HCT116 (cell line): ENCODE measurements at regions not wholly inside any gene's neighbourhood (a gene's known extent, or its start where the extent isn't known, plus 50 kb on each side); places are given as distances from the start of the nearest gene placed in this dataset.

Experiments used
- ATAC-seq: fragments of 200-7000 bp; cut with Tn5 transposase; 2 replicates; pipeline ENCODE4 v1.9.1; 2020; ENCODE audit warnings: mild to moderate bottlenecking, moderate library complexity
- BruUV-seq: library from RNA; stranded (reverse); fragments of 400-500 nt; replicated peaks from 2 replicates; lab custom pipeline; 2021; lab: Mats Ljungman, UMichigan
- CTCF ChIA-PET: fragments of 300-600 bp; sonication (Branson Sonifier 250); formaldehyde crosslinking; loops from one replicate; lab custom pipeline; 2021; ENCODE audit warnings: antibody characterized with exemption; lab: Charles Lee
- POLR2A ChIA-PET: fragments of 300-600, 350-600 bp; sonication (Branson Sonifier 250); formaldehyde crosslinking; loops from one replicate; lab custom pipeline; 2021; ENCODE audit warnings: antibody characterized with exemption; lab: Charles Lee
- RAD21 ChIA-PET, 2 experiments: fragments of 300-600 bp; sonication (Branson Sonifier 250); formaldehyde crosslinking; loops; one replicate each; lab custom pipeline; 2023; ENCODE audit warnings: low total read pairs in 2 of 2; ENCODE audit not compliant: uncharacterized antibody in 2 of 2, unreplicated experiment in 2 of 2, low non-redundant PET in 1 of 2; lab: Charles Lee
- DNase-seq: peaks from one replicate; pipeline ENCODE4 v3.0.0-alpha.2; 2010; ENCODE audit warnings: low read depth, low spot score
- H2AFZ ChIP-seq: fragments of 200-600 bp; shearing (Covaris generic), sonication (generic); 2 replicates; pipeline ENCODE4 v1.6.1; 2017; ENCODE audit warnings: low read depth, mixed run types, mixed read lengths, antibody characterized with exemption, low read length; ENCODE audit not compliant: poor library complexity, severe bottlenecking
- H3K27ac ChIP-seq: 2 replicates; pipeline ENCODE4 v1.5.1; 2012; ENCODE audit warnings: low read depth, low read length
- H3K27me3 ChIP-seq: fragments of 200-600 bp; sonication (generic); 2 replicates; pipeline ENCODE4 v1.6.1; 2016; ENCODE audit warnings: mixed run types, low read length, mixed read lengths; ENCODE audit not compliant: insufficient read depth
- H3K36me3 ChIP-seq, 2 experiments: fragments of 200-500 bp in 1 of 2; fragments of 200-600 bp in 1 of 2; sonication (Bioruptor generic) in 1 of 2; sonication (generic) in 1 of 2; 2 replicates each; pipeline versions ENCODE4 v1.5.1 to v1.6.1; 2014 to 2016; ENCODE audit warnings: low read length in 2 of 2, inconsistent platforms in 1 of 2, mixed read lengths in 1 of 2, mixed run types in 1 of 2; ENCODE audit not compliant: insufficient read depth in 2 of 2, control insufficient read depth in 1 of 2
- H3K4me1 ChIP-seq, 2 experiments: fragments of 200-600 bp in 1 of 2; sonication (generic) in 1 of 2; 2 replicates each; pipeline versions ENCODE4 v1.5.1 to v1.6.1; 2012 to 2017; ENCODE audit warnings: low read length in 2 of 2, inconsistent platforms in 1 of 2, mild to moderate bottlenecking in 1 of 2, mixed read lengths in 1 of 2, mixed run types in 1 of 2, moderate library complexity in 1 of 2; ENCODE audit not compliant: insufficient read depth in 2 of 2, control insufficient read depth in 1 of 2
- H3K4me2 ChIP-seq: fragments of 200-600 bp; sonication (generic); 2 replicates; pipeline ENCODE4 v1.6.1; 2017; ENCODE audit warnings: mixed run types, low read length, mixed read lengths
- H3K4me3 ChIP-seq, 2 experiments: fragments of 200-600 bp in 1 of 2; sonication (generic) in 1 of 2; replicated peaks in 1 of 2; 2 replicates each; pipeline ENCODE4 v1.5.1; 2011 to 2016; ENCODE audit warnings: low read length in 2 of 2, control low read depth in 1 of 2, low read depth in 1 of 2, mild to moderate bottlenecking in 1 of 2, mixed read lengths in 1 of 2, mixed run types in 1 of 2
- H3K79me2 ChIP-seq: fragments of 200-600 bp; sonication (generic); 2 replicates; pipeline ENCODE4 v1.6.1; 2017; ENCODE audit warnings: mild to moderate bottlenecking, mixed run types, low read length, moderate library complexity, mixed read lengths; ENCODE audit not compliant: insufficient read depth
- H3K9ac ChIP-seq: fragments of 200-600 bp; sonication (generic); 2 replicates; pipeline ENCODE4 v1.6.1; 2016; ENCODE audit warnings: low read length, mixed read lengths
- H3K9me2 ChIP-seq: fragments of 200-600 bp; sonication (generic), shearing (Covaris generic); 2 replicates; pipeline ENCODE4 v1.6.1; 2017; ENCODE audit warnings: mixed run types, mild to moderate bottlenecking, moderate library complexity; ENCODE audit not compliant: insufficient read depth
- H3K9me3 ChIP-seq, 2 experiments: fragments of 200-500 bp in 1 of 2; fragments of 200-600 bp in 1 of 2; sonication (Bioruptor generic) in 1 of 2; sonication (generic) in 1 of 2; 2 replicates each; pipeline ENCODE4 v1.6.1; 2014 to 2017; ENCODE audit warnings: low read length in 2 of 2, mixed read lengths in 2 of 2, inconsistent platforms in 1 of 2, low read depth in 1 of 2, mild to moderate bottlenecking in 1 of 2, mixed run types in 1 of 2, moderate library complexity in 1 of 2; ENCODE audit not compliant: control insufficient read depth in 1 of 2, insufficient read depth in 1 of 2
- H4K20me1 ChIP-seq: fragments of 200-600 bp; sonication (generic), shearing (Covaris generic); 2 replicates; pipeline ENCODE4 v1.6.1; 2017; ENCODE audit warnings: mixed run types, mild to moderate bottlenecking, moderate library complexity; ENCODE audit not compliant: insufficient read depth
- ATF3 ChIP-seq: IDR thresholded peaks from 2 replicates; pipeline ENCODE4 v1.6.1; 2012
- CEBPB ChIP-seq: IDR thresholded peaks from 2 replicates; pipeline ENCODE4 v1.6.1; 2012; ENCODE audit warnings: low read depth
- CTCF ChIP-seq, 3 experiments: fragments of 200-600 bp in 1 of 3; sonication (generic) in 1 of 3; IDR thresholded peaks in 2 of 3; conservative IDR thresholded peaks in 1 of 3; 2 replicates each; pipeline ENCODE4 v1.5.1; 2012 to 2017; ENCODE audit warnings: low read depth in 2 of 3, low read length in 2 of 3, antibody characterized with exemption in 1 of 3, borderline replicate concordance in 1 of 3, control low read depth in 1 of 3, mild to moderate bottlenecking in 1 of 3, mixed read lengths in 1 of 3, mixed run types in 1 of 3, moderate library complexity in 1 of 3; ENCODE audit not compliant: insufficient read depth in 1 of 3
- ELF1 ChIP-seq: IDR thresholded peaks from 2 replicates; pipeline ENCODE4 v1.6.1; 2012; ENCODE audit warnings: low read depth, borderline replicate concordance
- EZH2 ChIP-seq: fragments of 200-600 bp; sonication (generic); IDR thresholded peaks from 2 replicates; pipeline ENCODE4 v1.6.1; 2017; ENCODE audit warnings: antibody characterized with exemption, mixed run types
- EZH2phosphoT487 ChIP-seq: fragments of 200-600 bp; IDR thresholded peaks from 2 replicates; pipeline ENCODE4 v1.6.1; 2018; ENCODE audit warnings: antibody characterized with exemption, borderline replicate concordance
- JUND ChIP-seq: IDR thresholded peaks from 2 replicates; pipeline ENCODE4 v1.6.1; 2012
- MAX ChIP-seq: IDR thresholded peaks from 2 replicates; pipeline ENCODE4 v1.6.1; 2012
- POLR2A ChIP-seq: IDR thresholded peaks from 2 replicates; pipeline ENCODE4 v1.7.0; 2011; ENCODE audit warnings: borderline replicate concordance; ENCODE audit not compliant: insufficient read depth, insufficient read length; ENCODE audit errors: extremely low read depth
- POLR2AphosphoS5 ChIP-seq: IDR thresholded peaks from 2 replicates; pipeline ENCODE4 v1.6.1; 2011; ENCODE audit warnings: mild to moderate bottlenecking, low read depth, low read length, moderate library complexity
- REST ChIP-seq: IDR thresholded peaks from 2 replicates; pipeline ENCODE4 v1.6.1; 2012; ENCODE audit warnings: low read depth
- SIN3A ChIP-seq: IDR thresholded peaks from 2 replicates; pipeline ENCODE4 v1.6.1; 2012; ENCODE audit warnings: low read depth
- SP1 ChIP-seq: IDR thresholded peaks from 2 replicates; pipeline ENCODE4 v1.6.1; 2012; ENCODE audit warnings: low read depth
- SRF ChIP-seq: IDR thresholded peaks from 2 replicates; pipeline ENCODE4 v1.6.1; 2012; ENCODE audit warnings: low read depth
- TCF7L2 ChIP-seq: IDR thresholded peaks from 2 replicates; pipeline ENCODE4 v1.7.0; 2011; ENCODE audit warnings: borderline replicate concordance, inconsistent platforms; ENCODE audit not compliant: insufficient read depth, insufficient read length; ENCODE audit errors: extremely low read depth
- YY1 ChIP-seq: IDR thresholded peaks from 2 replicates; pipeline ENCODE4 v1.6.1; 2011; ENCODE audit warnings: low read length, low read depth, moderate library complexity, mild to moderate bottlenecking; ENCODE audit not compliant: insufficient replicate concordance; ENCODE audit errors: extremely low read depth
- ZFX ChIP-seq: fragments of 450-650 bp; IDR thresholded peaks from 2 replicates; pipeline ENCODE4 v1.6.1; 2017
- ZNF274 ChIP-seq: fragments of 200-500 bp; sonication (Bioruptor generic); IDR thresholded peaks from 2 replicates; pipeline ENCODE4 v1.6.1; 2014; ENCODE audit warnings: mild to moderate bottlenecking, low read depth, low read length, inconsistent platforms
- intact Hi-C: fragments of 100-400 bp; cut with micrococcal nuclease; formaldehyde crosslinking; loops from 2 replicates; pipeline ENCODE4 v1.10.0; 2022
- TF ChIP-seq, protein P1 (sequence below): IDR thresholded peaks from 2 replicates; pipeline ENCODE4 v1.6.1; 2011; ENCODE audit warnings: mild to moderate bottlenecking, low read length, moderate library complexity; ENCODE audit not compliant: insufficient replicate concordance; ENCODE audit errors: extremely low read depth

DNA sequence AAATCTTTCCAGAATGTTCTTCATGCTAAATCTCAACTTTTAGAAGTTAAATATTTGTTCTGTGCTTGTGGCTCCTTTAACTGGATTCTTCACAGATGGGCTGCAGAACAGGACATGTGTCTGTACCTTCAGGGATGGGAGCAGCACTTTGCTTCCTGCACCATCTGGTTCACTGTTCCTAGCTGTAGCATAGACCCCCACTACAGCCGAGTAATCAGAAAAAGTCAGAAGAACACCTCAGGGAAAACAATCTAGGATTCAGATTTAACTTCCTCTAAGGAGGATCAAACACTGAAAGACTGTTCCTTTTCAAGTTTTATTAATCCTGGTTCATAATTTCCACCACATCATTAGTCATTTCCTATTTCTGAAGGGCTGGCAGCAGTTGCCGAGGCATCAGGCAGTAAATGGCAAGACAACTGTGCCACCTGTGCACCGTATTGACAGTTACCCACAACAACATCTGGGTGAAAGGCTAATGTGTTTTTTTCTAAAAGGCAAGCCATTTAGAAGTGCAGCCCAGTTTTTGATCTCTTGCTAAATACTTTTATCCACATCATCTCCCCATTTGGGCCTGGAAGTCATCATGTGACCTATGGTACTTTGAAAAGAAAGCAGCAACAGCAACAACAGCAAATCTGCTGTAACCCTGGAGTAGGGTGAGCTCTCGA lies 212.8 kb upstream of the BMP4 start:
- RAD21 ChIA-PET, result no interaction called here
- DNase-seq (peak; percentile 71), ATAC-seq (peak; percentile 84)
- TSS peak; percentile 85 for BruUV-seq
- no peaks in the 10 kb centered on the region for H3K9me3 ChIP-seq
- H4K20me1 ChIP-seq, result no peaks in the 10 kb centered on the region
- H3K27ac ChIP-seq, result peak overlapping the region; percentile 73
- no peaks in the 10 kb centered on the region for H3K79me2 ChIP-seq
- H3K36me3 ChIP-seq, result no peaks in the 10 kb centered on the region
- CTCF ChIA-PET, result no interaction called here
- peaks cover 36 to 38% of the 10 kb centered on the region in 2 experiments for H3K4me1 ChIP-seq
- peak overlapping the region; percentile 45 for H3K4me2 ChIP-seq
- POLR2A ChIA-PET, result no interaction called here
- intact Hi-C loops, result loop anchor here (2.0 kb wide), 1 partner anchor 63 kb away; no protein-coding TSS in a partner anchor
- H3K27me3 ChIP-seq, result no peaks in the 10 kb centered on the region
- peak overlapping the region; percentile 25 for H2AFZ ChIP-seq
- peak overlapping the region; percentile 33; the same call in 1 of the 2 replicates for H3K9ac ChIP-seq
- H3K4me3 ChIP-seq, result no peak overlapping the region
- no peaks in the 10 kb centered on the region for H3K9me2 ChIP-seq
- peak; percentile 80 for TF ChIP-seq JUND
- TF ChIP-seq ZFX, result no peak
- TF ChIP-seq REST, result no peak
- TF ChIP-seq ELF1, result no peak
- peak; percentile 65; the same call in 1 of the 2 replicates for TF ChIP-seq MAX
- peak; percentile 37; the same call in 1 of the 2 replicates for TF ChIP-seq ATF3
- no peak for TF ChIP-seq EZH2phosphoT487
- TF ChIP-seq POLR2A, result no peak
- peak; percentile 40; the same call in 1 of the 2 replicates for TF ChIP-seq POLR2AphosphoS5
- no peak for TF ChIP-seq EZH2
- peak; percentile 80; the same call in 1 of the 2 replicates for TF ChIP-seq SRF
- TF ChIP-seq, protein P1, sequence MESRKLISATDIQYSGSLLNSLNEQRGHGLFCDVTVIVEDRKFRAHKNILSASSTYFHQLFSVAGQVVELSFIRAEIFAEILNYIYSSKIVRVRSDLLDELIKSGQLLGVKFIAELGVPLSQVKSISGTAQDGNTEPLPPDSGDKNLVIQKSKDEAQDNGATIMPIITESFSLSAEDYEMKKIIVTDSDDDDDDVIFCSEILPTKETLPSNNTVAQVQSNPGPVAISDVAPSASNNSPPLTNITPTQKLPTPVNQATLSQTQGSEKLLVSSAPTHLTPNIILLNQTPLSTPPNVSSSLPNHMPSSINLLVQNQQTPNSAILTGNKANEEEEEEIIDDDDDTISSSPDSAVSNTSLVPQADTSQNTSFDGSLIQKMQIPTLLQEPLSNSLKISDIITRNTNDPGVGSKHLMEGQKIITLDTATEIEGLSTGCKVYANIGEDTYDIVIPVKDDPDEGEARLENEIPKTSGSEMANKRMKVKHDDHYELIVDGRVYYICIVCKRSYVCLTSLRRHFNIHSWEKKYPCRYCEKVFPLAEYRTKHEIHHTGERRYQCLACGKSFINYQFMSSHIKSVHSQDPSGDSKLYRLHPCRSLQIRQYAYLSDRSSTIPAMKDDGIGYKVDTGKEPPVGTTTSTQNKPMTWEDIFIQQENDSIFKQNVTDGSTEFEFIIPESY, result no peak
- TF ChIP-seq YY1, result no peak
- no peak for TF ChIP-seq CTCF (IDR thresholded peaks at IDR 0.05 in 2 of 3, conservative IDR thresholded peaks at IDR 0.05 in 1 of 3; ENCODE audit: borderline replicate concordance in 1 of 3, insufficient read depth in 1 of 3, low read depth in 2 of 3, low read length in 2 of 3)
- peak; percentile 72 for TF ChIP-seq CEBPB
- TF ChIP-seq SP1, result peak; percentile 90
- TF ChIP-seq TCF7L2, result peak; percentile 93
- peak; percentile 60; the same call in 1 of the 2 replicates for TF ChIP-seq SIN3A
- TF ChIP-seq ZNF274, result no peak
